ENCODE measurements at regions not wholly inside any gene's neighbourhood (a gene's known extent, or its start where the extent isn't known, plus 50 kb on each side); places are given as distances from the start of the nearest gene placed in this dataset.
A peak's percentile ranks its signal among the peaks of the same experiment; 100 is the strongest.

DNA sequence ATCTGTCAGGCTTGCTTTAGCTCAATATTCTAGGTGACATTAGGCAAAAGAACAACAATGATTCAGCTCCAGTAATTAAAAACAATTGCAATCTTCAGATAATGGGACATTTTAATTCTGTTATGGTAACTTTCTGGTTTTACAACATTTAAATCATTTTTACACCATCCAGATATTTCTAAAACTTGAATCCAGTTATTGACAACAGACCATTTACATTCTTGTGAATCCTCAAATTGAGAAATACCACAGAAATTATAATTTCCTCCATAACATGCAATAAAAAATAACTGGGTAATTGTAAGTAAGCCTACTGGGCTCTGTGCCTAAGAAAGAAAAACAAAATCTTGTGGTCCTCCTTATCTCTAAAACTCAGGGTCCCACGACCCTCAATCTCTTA lies 195.0 kb upstream of the S100G start:
- no peak for DNase-seq

DNA sequence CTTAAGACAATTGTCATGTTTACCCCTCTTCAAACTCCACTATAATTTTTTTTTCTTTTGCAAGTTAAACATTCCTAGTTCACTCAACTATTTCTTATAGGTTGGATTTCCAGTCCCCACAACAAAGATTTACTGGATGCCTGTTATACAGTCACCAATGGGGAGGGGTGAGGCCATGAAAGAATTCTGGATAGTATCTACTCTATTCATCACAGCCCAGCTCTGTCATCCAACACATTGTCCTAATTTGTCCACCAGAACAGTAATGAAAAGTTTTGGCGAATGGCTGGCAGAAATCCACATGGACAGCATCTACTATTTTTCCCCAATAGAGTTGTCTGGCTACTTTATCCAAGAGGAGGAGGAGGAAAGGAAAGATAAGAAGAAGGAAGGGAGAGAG lies 192.7 kb upstream of the S100G start:
- no peak for DNase-seq

DNA sequence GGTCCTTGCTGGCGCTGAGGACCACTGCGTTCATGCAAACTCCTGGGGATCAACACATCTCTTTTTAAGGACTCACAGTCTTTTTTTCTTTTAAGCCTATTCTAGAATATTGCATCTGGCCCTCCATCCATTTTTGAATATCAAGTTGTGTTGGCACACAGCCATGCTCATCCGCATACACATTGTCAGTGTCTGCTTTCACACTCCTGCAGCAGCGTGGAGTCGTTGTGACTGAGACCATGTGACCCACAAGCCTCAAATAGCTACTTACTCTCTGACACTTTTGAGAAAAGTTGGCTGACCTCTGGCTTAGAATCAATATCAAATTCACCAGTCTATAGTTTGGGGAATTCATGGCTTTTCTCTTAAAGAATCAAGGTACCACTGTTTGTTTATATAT lies 191.8 kb upstream of the S100G start:
- no peak for DNase-seq

DNA sequence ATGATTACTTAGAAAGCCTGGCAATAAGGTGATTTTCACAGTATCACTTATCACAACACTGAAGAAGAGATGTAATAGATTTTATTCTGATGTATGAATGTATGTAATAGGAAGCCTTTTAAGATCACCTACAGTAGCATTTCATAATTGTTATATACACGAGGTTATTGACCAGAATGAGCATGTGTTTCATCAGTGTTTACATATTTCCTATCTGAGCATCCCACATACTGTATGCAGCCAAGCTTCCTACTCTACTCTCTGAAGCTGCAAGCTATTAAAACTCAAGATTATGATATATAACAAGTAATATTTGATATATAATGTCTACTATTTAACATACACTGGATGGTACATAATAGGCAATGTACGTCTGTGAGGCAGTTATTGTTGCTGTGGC lies 190.9 kb upstream of the S100G start:
- no peak for DNase-seq

DNA sequence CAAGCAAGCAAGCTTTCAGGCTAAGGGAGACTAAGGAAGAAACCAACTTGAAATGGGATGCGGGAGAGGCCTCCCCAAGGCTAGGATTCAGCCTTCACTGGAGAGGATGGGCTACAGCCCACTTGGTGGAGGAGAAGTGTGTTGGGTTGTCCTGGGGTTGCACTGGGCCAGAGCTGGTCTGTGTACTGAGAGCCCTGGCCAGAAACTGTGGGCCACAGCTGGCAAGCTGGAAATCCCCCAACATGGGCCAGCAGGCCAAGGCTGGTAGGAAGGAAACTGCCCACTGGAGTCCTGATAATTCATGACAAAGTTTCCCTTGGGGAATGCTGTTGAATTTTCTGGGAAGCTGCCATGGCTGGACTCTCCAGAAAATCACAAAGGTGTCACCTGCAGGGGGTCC lies 188.0 kb upstream of the S100G start:
- no peak for DNase-seq

DNA sequence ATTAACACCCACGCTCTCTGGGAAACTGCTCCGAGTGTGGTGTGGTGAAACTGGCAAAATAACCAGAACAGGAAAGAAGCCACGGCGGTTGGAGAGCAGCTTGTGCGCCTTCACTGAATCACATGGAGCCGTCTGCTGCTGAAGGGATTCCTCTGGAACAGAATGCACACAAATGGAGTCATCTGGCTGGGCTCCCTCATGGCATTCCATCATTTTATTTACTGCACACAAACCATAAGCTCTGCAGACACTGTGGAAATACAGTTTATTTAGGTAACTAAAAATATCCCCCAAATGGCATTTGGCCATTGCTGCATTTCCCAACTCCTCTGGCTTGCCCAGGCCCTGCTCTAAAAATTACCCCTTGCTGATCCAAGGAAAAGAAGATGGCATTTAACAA lies 187.0 kb upstream of the S100G start:
- DNase-seq, result no peak

DNA sequence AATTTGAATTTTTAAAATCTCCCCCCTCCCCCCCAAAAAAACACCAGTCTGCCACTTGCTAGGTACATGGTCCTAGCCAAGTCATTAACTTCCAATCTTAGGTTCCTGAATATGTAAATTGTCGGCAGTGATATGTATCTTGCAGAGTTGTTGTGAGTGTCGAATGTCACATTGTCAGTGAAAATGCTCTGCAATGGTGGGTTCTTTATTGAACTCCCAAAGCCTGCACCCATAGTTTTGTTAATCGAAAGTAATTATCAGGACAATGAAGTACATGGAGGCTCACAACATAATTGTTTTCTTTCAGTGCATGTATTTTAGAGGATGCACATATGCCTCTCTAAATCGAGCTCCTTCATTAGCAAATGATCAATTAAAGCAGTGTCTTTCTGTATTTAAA lies 185.6 kb upstream of the S100G start:
- no peak for DNase-seq

DNA sequence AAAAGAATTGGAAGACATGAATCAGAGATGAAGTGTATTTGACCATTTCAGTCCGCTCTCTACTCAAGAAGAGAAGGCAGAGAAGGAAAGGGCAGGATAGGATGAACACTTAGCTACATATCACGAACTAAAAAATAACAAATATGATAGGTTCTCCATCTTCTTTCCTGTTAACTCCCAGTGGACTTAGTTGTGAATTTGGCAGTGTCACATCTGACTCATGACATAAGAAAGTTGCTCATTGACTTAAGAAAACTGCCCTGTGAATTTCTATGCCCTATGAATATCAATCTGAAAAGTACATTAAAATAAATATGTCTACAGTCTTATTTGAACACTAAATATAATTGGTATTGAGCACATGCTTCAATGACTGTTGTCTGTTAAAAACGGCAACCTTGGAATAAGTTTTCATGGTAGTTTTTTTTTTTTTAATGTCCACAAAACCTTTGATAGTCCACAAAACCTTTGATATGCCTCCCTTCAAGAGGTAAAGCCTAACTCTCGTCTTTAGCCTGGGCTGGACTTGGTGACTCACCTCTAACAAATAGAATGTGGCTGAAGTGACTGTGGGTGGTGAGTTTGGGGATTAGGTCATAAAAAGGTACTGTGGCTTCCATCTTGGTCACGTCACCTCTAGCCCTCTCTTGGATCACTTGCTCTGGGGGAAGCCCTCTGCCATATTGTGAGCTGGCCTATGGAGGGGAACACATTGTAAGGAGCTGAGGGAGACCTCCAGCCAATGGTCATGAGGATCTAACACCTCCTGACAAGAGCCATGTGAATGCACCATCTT lies 184.7 kb upstream of the S100G start:
- DNase-seq, result no peak

DNA sequence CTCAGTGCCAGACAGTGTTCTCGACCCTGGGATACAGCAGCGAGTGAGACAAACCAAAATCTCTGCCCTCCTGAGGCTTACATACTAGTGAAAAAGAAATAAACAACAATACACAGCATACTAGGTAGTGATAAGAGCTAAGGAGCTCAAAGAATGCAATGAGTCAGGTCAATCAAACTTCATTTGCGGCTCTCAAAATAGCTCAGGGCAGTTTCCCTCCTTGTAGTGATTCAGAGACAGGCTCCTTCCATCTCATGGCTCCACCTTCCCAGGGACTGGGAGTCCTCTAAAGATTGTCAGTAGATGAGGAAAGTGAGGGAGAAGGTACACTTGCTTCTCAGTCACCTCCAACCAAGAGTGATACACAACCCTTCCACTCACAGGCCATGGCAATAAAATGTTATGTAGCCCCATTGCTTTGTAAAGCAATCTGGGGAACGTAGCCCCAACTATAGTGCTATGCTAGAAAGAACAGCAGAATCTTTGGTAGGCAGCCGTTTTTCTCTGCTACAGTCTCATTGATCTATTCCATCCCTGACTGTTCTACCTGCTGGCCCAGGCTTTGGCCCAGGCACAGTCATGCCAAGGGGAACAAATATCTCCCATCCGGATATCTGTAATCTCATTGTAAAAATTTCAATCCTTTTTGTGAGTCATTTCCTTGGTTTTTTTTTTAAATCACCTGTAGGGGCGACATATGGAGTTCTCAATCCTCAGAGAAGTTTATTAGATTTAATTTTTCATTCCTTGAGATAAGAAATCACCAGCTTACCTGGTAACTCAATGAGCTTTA lies 183.1 kb upstream of the S100G start:
- DNase-seq, result no peak

DNA sequence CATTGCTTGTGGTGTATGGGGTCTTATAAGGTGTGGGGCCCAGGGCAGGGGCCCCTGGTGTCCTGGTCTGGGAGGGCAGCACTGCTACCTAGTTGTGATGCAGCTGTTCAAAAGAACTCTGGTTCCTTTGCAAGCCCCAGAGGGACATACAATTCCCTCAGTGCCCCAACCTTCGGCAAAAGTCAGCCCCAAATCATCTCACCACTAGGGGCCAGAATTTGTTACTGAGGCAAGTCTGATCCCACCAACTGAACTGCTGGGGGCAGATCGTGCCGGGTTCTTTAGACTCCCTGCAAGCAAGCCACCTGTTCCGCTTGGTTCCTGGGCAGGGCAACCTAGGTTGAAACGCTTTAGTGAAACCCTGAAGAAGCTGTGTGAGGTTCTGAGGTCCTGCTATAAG lies 180.1 kb upstream of the S100G start:
- DNase-seq, result no peak

DNA sequence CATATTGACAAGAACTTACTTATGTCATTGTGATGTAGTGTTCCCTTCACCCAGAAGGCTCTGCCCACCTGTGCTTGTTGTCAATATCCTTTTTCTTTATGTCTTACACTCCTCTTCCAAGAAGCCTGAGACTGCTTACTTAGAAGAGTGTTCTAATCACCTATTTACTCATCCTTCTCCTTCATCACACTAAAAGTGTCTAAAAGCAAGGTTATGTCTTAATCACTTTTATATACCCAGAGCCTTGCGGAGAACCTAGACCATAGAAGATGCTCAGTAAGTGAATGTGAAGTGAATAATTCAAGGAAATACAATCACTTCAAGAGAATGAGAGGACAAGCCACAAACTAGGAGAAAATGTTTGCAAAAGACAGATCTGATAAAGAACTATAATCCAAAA lies 177.6 kb upstream of the S100G start:
- DNase-seq, result no peak

DNA sequence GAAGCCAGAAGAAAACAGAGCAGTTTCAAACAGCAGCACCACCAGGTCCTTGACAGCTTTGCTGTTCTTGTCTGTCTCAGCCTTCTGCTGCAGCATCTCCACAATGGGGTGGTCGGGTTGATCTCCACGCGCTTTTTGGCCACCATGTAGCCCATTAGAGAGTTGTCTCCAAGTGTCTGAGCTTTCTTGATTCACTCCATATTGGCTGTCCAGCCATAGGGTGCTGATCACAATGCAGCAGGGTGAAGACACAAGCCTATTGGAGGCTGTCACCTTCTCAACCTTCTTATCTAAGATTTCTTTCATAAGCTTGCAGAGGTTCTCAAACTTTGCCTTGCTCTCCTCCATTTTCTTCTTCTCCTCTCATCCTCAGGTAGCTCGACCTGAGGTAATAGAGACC lies 175.4 kb upstream of the S100G start:
- DNase-seq, result no peak

DNA sequence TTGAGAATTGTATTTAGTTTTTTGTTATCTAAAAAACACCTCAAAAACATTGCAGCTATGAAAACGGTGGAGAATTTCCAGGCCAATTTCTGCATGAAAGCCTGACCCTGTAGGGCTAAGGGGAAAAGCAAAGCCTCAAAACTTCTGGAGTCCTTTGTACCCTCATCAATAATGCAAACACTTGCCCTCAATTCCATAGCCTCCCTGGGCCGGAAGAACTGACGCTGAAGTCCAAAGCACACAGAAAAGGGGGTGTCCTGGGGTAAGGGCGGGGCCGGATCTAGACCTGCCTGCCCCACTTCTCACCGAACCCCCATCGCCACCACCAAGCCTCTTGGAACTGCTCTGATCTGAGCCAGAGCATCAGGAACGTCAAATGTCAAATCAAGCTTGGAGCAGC lies 173.9 kb upstream of the S100G start:
- no peak for DNase-seq

DNA sequence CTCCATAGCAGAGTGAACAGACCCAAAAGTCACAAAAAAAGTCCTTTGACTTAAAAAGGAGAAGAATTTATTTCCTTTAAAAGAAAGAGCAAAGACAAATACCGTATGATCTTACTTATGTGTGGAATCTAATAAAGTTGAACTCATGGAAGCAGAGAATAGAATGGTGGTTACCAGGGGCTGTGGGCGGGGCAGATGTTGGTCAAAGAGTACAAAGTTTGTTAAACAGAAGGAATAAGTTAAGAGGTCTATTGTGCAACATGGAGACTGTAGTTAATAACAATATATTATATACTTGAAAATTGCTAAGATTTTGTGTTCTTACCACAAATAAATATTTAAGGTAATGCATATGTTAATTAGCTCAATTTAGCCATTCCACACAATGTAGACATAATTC lies 173.3 kb upstream of the S100G start:
- no peak for DNase-seq

DNA sequence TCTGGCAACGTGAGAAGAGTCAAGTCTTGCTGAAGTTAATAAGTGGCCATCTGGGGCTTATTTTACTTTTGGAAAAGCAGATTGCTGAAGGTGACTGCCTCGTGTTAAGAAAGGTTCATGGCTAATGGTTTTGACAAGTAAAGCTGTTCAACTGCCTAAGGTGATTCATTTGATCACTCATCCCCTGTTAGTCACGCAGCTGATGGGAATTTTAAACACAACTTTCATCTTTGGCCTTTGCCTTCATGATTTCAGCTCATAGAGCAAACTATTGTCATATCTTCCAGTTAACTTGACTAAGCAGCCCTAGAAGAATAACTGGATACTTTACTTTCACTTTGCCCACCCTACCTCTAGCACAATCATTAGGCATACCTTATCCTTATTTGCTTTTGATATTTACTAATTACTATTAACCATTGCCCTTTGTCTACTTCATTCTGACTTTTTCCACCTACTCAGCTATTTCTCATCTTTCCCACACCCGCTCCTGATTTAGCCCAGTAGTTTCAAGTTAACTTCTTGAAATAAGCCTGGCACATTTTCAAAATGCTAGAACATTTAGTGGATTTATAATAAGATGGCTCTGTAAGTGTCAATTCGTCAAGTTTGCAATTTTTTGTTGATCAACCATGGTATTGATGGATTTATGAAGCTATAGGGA lies 170.6 kb upstream of the S100G start:
- DNase-seq, result no peak

DNA sequence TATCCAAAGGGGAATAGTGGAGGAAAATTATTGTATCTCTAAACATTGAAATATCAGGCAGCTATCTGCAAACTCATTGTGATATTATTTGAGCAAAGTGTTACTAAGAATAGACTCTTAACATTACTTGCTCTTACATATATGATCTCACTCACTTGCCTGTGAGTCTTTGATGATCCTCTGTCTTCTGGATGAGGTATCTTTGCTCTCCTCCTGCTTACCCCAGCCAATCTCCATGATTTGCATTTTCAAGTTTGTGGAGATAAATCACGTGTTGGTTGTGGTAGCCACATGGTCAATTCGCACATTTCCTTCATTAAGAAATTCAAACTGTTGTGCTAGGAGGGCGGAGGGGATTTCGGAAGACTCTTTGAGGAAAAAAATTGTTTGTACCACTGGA lies 169.9 kb upstream of the S100G start:
- no peak for DNase-seq

DNA sequence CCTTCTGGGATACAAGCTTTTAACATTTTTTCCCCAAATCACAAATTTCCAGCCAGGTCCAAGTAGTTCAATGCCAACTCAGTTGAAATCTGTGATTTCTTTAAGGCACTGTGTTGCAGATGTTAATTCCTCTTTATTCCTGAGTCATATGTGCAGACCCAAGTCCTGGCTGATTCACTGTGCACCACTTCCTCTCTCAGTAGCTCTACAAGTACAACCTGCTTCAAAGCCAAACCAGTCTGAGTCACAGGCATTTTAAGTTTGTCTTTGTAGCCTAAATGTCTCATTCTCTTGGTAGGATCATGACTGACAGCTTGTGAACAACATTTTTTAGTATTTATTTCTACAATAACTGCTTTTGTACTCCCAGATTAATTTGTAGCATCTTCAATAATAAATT lies 165.6 kb upstream of the S100G start:
- DNase-seq, result peak; percentile 66 to 84

DNA sequence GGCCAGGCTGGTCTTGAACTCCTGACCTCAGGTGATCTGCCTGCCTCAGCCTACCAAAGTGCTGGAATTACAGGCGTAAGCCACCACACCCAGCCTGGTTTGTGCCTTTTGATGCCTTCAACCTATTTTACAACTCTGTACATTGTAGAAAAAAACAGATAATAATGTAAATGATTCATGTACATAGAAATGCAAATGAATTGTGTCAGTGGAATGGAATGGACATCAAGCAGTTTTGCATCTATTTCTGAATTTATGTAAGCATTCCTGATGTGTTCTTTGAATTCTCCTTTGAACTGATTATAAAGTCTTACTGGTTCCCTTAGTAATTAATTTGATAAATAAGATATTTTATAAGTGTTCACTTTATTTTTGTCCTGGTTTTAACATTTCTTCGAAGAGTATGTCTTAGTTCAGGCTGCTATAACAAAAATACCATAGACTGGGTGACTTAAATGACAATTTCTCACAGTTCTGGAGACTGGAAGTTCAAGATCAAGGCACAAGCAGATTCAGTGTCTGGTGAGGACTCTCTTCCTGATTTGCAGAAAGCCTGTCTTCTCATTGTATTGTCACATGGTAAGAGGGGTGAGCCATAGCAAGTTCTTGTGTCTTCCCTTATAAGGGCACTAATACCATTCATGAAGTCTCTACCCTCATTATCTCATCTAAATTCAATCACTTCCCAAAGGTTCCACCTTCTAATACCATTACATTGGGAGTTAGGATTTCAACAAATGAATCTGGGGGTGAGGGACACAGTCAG lies 162.2 kb upstream of the S100G start:
- no peak for DNase-seq

DNA sequence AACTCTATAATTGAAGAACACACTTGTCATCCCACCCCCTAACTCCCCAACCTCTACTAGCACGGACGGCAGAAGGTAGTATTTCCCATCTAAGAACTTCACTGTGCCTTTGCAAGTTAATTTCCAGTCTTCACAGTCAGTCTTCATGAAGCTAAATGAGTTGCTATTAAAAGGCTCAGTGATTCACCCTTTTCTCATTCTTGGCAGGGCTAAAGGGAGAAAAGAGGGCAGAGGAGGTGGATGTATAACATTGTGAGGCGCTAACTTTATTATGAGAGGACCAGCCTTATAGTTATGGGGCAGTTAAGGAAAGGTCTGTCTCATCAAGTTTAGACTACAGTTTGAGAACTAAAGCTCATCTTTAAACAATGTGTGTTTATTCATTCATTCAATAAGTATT lies 161.0 kb upstream of the S100G start:
- DNase-seq, result no peak

DNA sequence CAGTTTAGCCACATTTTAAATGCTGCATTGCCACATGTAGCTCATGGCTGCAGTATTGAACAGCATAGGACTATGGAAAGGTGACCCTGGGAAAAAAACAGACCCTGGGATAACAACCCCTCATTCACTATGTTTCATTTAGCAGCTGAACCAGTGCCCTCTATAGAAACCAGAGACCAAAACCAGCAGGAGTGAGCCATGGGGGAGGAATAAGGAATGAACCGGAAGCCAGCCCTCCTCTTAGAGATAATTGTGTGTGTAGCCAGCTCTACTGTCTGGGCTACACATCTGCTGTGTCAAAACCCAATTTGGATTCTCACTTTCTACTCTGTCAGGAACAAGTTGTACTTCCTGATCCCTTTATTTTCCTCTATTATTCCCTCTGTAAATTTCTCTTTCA lies 158.5 kb upstream of the S100G start:
- no peak for DNase-seq

DNA sequence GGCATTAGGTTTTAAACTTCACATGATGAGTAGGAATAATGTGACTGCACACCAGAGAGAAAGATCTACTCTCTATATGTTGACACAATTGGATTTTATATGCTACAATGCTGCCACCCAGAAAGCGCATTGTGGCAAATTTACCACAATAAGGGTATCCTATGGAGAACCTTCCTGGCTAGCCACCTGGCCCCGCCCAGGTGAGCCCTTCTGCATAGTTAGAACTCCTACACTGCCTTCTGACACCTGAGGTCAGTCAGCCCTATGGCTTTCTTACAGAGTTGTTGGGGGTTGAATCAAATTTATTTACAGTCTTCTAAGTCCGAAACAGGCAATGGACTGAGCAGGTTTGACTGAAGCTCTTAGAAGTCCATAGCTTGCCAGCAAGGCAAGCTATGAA lies 153.8 kb upstream of the S100G start:
- no peak for DNase-seq

DNA sequence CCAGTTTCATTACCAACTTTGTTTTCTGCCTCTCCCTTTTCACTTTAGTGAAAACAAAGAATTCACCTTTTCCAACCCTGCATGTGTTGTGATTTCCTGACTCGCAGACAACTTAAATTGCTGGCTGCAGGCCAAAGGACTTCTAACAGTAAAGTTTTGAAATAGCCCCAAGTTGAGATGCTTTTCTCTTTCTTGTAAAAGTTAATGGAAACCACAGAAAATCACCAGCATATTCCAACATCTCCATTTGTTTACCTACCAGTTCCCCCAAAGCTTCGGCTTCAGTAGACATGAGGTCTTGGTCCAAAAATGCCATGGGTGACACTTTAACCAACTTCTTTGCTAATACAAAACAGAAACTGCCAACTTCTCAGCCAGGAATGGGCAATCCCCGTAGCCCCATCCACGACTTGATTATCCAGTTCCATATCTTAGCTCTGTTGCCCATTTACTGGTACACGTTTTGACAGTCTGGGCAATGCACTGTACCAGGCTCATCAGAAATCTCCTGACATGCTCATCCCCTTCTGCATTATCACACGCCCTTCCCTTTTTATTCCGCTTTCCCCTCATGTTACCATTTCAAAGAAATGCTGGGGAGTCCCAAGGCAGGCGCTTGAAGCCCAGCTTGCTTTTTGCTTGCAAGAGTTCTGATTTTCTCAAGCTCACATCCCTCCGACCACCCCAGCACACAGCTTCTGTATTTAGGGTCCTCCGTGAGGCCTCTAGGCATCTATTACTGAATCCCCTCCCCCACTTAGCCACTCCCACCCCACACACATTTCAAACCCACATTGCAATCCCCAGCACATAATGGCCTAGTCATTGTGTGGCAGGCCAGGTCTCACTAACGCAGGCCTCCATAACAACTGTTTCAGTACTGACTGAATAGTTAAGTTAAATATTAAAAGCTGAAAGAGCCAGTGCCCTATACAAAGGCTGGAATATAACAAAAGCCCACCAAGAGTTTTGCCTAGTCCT lies 137.9 kb upstream of the S100G start:
- DNase-seq, result no peak
